Renal cortex interstitium (tissue), 11 donors: ENCODE measurements at regions not wholly inside any gene's neighbourhood (a gene's known extent, or its start where the extent isn't known, plus 50 kb on each side); places are given as distances from the start of the nearest gene placed in this dataset.
"Not testable (repeated sequence)": the region's sequence is repeated elsewhere in the genome, so short reads cannot be mapped to it uniquely, and the experiment has no call there.

Experiments
- DNase-seq, 11 donors: peaks; one replicate each; pipeline ENCODE4 v3.0.0-alpha.2; 2013; ENCODE audit warnings: low read depth in 9 of 11, low spot score in 4 of 11; ENCODE audit errors: extremely low read depth in 1 of 11

- no peak for DNase-seq
Observed at GRCh38 chr13:110046811-110047210, 260.1 kb downstream of the COL4A1 start.

GRCh38 chr13:110045919-110046318 is 259.5 kb upstream of the IRS2 start:
- DNase-seq = no peak

GRCh38 chr13:110045202-110045601 is 258.8 kb upstream of the IRS2 start:
- DNase-seq = no peak

GRCh38 chr13:110044551-110045111 is 258.2 kb upstream of the IRS2 start:
- DNase-seq = no peak

- no peak for DNase-seq
Observed at GRCh38 chr13:110042253-110042950, 256.0 kb upstream of the IRS2 start.

- DNase-seq = not testable (repeated sequence)
Observed at GRCh38 chr13:110041638-110042037, 255.3 kb upstream of the IRS2 start.

GRCh38 chr13:110037925-110038573 is 251.7 kb upstream of the IRS2 start:
- DNase-seq = no peak

GRCh38 chr13:110036060-110036459 is 249.7 kb upstream of the IRS2 start:
- DNase-seq = no peak

GRCh38 chr13:110034031-110034549 is 247.7 kb upstream of the IRS2 start:
- no peak for DNase-seq

- DNase-seq = no peak
Observed at GRCh38 chr13:110032969-110033368, 246.6 kb upstream of the IRS2 start.

- no peak for DNase-seq
Observed at GRCh38 chr13:110030394-110030928, 244.1 kb upstream of the IRS2 start.

- DNase-seq = no peak
Observed at GRCh38 chr13:110028838-110029621, 242.6 kb upstream of the IRS2 start.

- no peak for DNase-seq
Observed at GRCh38 chr13:110028311-110028710, 241.9 kb upstream of the IRS2 start.

- no peak for DNase-seq
Observed at GRCh38 chr13:110027470-110028240, 241.3 kb upstream of the IRS2 start.

GRCh38 chr13:110024645-110024980 is 238.2 kb upstream of the IRS2 start:
- no peak for DNase-seq

- DNase-seq = no peak
Observed at GRCh38 chr13:110023729-110024644, 237.6 kb upstream of the IRS2 start.

GRCh38 chr13:110018009-110018408 is 231.6 kb upstream of the IRS2 start:
- DNase-seq = no peak

- DNase-seq = no peak
Observed at GRCh38 chr13:110017379-110017778, 231.0 kb upstream of the IRS2 start.
